HL-60 (cell line): ENCODE measurements at regions not wholly inside any gene's neighbourhood (a gene's known extent, or its start where the extent isn't known, plus 50 kb on each side); places are given as distances from the start of the nearest gene placed in this dataset.

Experiments used
- DNase-seq, 2 experiments: peaks; one replicate each; pipeline ENCODE4 v3.0.0-alpha.2; 2010 to 2020; ENCODE audit warnings: low read depth in 1 of 2, low spot score in 1 of 2
- H3K27ac ChIP-seq: fragments of 250-450 bp; sonication (Bioruptor Pico); replicated peaks from 2 replicates; pipeline ENCODE4 v1.5.1; 2020; ENCODE audit warnings: mild to moderate bottlenecking, moderate library complexity
- H3K27me3 ChIP-seq: fragments of 250-450 bp; sonication (Bioruptor Pico); 2 replicates; pipeline ENCODE4 v1.5.1; 2021; ENCODE audit warnings: mild to moderate bottlenecking, moderate library complexity; ENCODE audit not compliant: insufficient read depth, poor library complexity, severe bottlenecking
- H3K4me3 ChIP-seq: replicated peaks from 2 replicates; pipeline ENCODE4 v1.5.1; 2011; ENCODE audit warnings: mild to moderate bottlenecking, control low read depth, low read length; ENCODE audit not compliant: insufficient read depth
- GABPA ChIP-seq: IDR thresholded peaks from 2 replicates; pipeline ENCODE4 v1.6.1; 2012; ENCODE audit warnings: low read depth
- POLR2AphosphoS5 ChIP-seq: IDR thresholded peaks from 2 replicates; pipeline ENCODE4 v1.6.1; 2012; ENCODE audit warnings: low read depth
- SPI1 ChIP-seq: IDR thresholded peaks from 2 replicates; pipeline ENCODE4 v1.6.1; 2012; ENCODE audit warnings: low read depth, mild to moderate bottlenecking, borderline replicate concordance
- TF ChIP-seq, protein P1 (sequence below): IDR thresholded peaks from 2 replicates; pipeline ENCODE4 v1.6.1; 2012; ENCODE audit warnings: low read depth; ENCODE audit not compliant: insufficient replicate concordance
- TF ChIP-seq, protein P2 (sequence below): IDR thresholded peaks from one replicate; pipeline ENCODE4 v1.5.1; 2011; ENCODE audit warnings: low read length, control low read depth, inconsistent platforms; ENCODE audit not compliant: insufficient read depth

DNA sequence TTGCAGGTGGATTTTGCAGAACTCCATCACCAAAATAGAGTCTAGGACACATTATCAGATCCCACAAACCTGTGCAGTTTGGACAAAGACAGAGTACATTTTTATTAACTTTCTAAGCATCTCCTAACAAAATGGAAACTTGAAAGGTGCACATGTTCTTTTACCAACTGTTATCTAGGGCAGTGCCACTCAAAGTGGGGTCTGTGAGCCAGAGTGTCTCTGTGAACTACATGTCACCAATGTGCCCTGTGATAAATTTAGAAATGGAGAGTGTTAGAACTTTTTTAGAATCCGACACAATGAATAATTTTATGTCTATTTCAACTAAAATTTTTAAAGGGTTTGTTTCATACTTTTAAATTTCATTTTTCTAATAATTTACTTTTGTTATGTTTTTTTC, 68.4 kb upstream of the TMC3 start:
- no peak overlapping the region for H3K4me3 ChIP-seq
- H3K27me3 ChIP-seq, result no peaks in the 10 kb centered on the region
- TF ChIP-seq, protein P1, sequence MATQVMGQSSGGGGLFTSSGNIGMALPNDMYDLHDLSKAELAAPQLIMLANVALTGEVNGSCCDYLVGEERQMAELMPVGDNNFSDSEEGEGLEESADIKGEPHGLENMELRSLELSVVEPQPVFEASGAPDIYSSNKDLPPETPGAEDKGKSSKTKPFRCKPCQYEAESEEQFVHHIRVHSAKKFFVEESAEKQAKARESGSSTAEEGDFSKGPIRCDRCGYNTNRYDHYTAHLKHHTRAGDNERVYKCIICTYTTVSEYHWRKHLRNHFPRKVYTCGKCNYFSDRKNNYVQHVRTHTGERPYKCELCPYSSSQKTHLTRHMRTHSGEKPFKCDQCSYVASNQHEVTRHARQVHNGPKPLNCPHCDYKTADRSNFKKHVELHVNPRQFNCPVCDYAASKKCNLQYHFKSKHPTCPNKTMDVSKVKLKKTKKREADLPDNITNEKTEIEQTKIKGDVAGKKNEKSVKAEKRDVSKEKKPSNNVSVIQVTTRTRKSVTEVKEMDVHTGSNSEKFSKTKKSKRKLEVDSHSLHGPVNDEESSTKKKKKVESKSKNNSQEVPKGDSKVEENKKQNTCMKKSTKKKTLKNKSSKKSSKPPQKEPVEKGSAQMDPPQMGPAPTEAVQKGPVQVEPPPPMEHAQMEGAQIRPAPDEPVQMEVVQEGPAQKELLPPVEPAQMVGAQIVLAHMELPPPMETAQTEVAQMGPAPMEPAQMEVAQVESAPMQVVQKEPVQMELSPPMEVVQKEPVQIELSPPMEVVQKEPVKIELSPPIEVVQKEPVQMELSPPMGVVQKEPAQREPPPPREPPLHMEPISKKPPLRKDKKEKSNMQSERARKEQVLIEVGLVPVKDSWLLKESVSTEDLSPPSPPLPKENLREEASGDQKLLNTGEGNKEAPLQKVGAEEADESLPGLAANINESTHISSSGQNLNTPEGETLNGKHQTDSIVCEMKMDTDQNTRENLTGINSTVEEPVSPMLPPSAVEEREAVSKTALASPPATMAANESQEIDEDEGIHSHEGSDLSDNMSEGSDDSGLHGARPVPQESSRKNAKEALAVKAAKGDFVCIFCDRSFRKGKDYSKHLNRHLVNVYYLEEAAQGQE, result no peak
- no peak for TF ChIP-seq SPI1
- no peak for TF ChIP-seq GABPA
- TF ChIP-seq, protein P2, sequence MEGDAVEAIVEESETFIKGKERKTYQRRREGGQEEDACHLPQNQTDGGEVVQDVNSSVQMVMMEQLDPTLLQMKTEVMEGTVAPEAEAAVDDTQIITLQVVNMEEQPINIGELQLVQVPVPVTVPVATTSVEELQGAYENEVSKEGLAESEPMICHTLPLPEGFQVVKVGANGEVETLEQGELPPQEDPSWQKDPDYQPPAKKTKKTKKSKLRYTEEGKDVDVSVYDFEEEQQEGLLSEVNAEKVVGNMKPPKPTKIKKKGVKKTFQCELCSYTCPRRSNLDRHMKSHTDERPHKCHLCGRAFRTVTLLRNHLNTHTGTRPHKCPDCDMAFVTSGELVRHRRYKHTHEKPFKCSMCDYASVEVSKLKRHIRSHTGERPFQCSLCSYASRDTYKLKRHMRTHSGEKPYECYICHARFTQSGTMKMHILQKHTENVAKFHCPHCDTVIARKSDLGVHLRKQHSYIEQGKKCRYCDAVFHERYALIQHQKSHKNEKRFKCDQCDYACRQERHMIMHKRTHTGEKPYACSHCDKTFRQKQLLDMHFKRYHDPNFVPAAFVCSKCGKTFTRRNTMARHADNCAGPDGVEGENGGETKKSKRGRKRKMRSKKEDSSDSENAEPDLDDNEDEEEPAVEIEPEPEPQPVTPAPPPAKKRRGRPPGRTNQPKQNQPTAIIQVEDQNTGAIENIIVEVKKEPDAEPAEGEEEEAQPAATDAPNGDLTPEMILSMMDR, result no peak
- no peak for TF ChIP-seq POLR2AphosphoS5
- no peak overlapping the region for H3K27ac ChIP-seq
- no peak for DNase-seq

DNA sequence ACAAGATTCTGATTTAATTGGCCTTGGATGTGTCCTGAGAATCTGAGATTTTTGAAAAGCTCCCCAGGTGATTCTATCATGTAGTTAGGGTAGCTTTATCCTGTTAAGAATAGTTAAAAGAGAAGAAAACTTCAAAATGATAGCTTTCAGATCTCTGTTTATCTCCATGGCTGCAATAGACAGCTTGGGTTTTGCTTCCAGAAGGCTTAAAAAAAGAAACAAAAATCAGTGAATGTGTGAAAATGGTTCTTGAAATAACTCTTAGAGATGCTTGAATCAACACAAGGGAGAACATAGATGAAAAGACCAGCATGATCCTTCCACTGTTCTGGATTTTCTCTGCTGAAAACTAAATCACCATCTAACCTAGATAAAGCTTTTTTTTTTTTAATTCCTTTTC, 60.8 kb upstream of the TMC3 start:
- no peak for TF ChIP-seq POLR2AphosphoS5
- TF ChIP-seq, protein P1, result no peak
- TF ChIP-seq GABPA, result no peak
- TF ChIP-seq SPI1, result no peak
- TF ChIP-seq, protein P2, result no peak
- Histone ChIP-seq H3K27me3 (no peaks in the 10 kb centered on the region), H3K27ac (no peak overlapping the region), H3K4me3 (no peak overlapping the region)
- DNase-seq, result no peak

DNA sequence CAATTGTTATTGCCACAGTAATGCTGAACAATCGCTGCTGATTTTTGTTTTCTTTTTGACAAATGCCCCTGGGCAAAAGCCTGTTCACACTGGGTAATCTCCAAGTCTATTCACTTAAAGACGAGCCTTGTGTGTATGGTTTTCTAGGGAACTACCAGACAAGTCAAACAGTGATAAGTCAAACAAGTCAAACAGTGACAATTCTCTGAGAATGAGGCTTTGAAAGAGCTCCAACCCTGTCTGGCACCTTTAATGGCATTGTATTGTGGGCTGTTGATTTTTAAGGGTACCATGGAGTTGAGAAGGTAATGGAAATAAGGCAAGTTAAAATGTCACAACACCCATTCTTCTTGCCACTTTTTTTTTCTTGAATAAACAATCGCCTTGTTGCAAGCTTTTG, 59.4 kb upstream of the TMC3 start:
- H3K27me3 ChIP-seq, result no peaks in the 10 kb centered on the region
- no peak overlapping the region for H3K27ac ChIP-seq
- no peak overlapping the region for H3K4me3 ChIP-seq
- TF ChIP-seq GABPA (no peak), SPI1 (no peak), POLR2AphosphoS5 (no peak)
- TF ChIP-seq, protein P1, result no peak
- TF ChIP-seq, protein P2, result no peak
- no peak for DNase-seq
